H9 (cell line): ENCODE measurements at regions not wholly inside any gene's neighbourhood (a gene's known extent, or its start where the extent isn't known, plus 50 kb on each side); places are given as distances from the start of the nearest gene placed in this dataset.

Experiments
- DNase-seq: peaks from one replicate; pipeline ENCODE4 v3.0.0-alpha.2; 2017
- H2AFZ ChIP-seq: one replicate; pipeline ENCODE4 v1.6.1; 2013; ENCODE audit warnings: mild to moderate bottlenecking, low read length, control low read depth, moderate library complexity
- H2AK5ac ChIP-seq: 2 replicates; pipeline ENCODE4 v1.6.1; 2013; ENCODE audit warnings: low read length, control low read depth, mixed read lengths; ENCODE audit not compliant: insufficient read length
- H2BK120ac ChIP-seq: one replicate; pipeline ENCODE4 v1.6.1; 2013; ENCODE audit warnings: low read depth, mild to moderate bottlenecking, low read length, control low read depth, inconsistent platforms; ENCODE audit not compliant: poor library complexity, severe bottlenecking
- H2BK12ac ChIP-seq: 2 replicates; pipeline ENCODE4 v1.6.1; 2013; ENCODE audit warnings: low read length, control low read depth, mixed read lengths, low read depth; ENCODE audit not compliant: insufficient read length
- H2BK15ac ChIP-seq: 2 replicates; pipeline ENCODE4 v1.6.1; 2013; ENCODE audit warnings: low read depth, low read length, control low read depth
- H2BK20ac ChIP-seq: one replicate; pipeline ENCODE4 v1.6.1; 2013; ENCODE audit warnings: low read depth, mild to moderate bottlenecking, low read length, control low read depth, inconsistent platforms; ENCODE audit not compliant: poor library complexity, severe bottlenecking
- H2BK5ac ChIP-seq: 2 replicates; pipeline ENCODE4 v1.6.1; 2013; ENCODE audit warnings: low read length, control low read depth, mixed read lengths; ENCODE audit not compliant: insufficient read length
- H3K14ac ChIP-seq: 2 replicates; pipeline ENCODE4 v1.6.1; 2013; ENCODE audit warnings: low read length, control low read depth; ENCODE audit not compliant: insufficient read depth
- H3K18ac ChIP-seq: 2 replicates; pipeline ENCODE4 v1.6.1; 2013; ENCODE audit warnings: low read depth, mild to moderate bottlenecking, mixed read lengths, low read length, control low read depth; ENCODE audit not compliant: insufficient read length
- H3K23ac ChIP-seq: 2 replicates; pipeline ENCODE4 v1.6.1; 2013; ENCODE audit warnings: low read length, control low read depth, mixed read lengths, low read depth; ENCODE audit not compliant: insufficient read length
- H3K23me2 ChIP-seq: 2 replicates; pipeline ENCODE4 v1.6.1; 2013; ENCODE audit warnings: low read depth, mild to moderate bottlenecking, mixed read lengths, low read length, control low read depth; ENCODE audit not compliant: insufficient read length, poor library complexity, severe bottlenecking
- H3K27ac ChIP-seq: 2 replicates; pipeline ENCODE4 v1.5.1; 2013; ENCODE audit warnings: low read length, control low read depth, mixed read lengths, low read depth; ENCODE audit not compliant: insufficient read length
- H3K27me3 ChIP-seq: 2 replicates; pipeline ENCODE4 v1.6.1; 2013; ENCODE audit warnings: low read length, control low read depth, inconsistent platforms; ENCODE audit not compliant: insufficient read depth
- H3K4ac ChIP-seq: 2 replicates; pipeline ENCODE4 v1.6.1; 2013; ENCODE audit warnings: low read depth, mild to moderate bottlenecking, control low read depth, inconsistent platforms, low read length, moderate library complexity
- H3K4me1 ChIP-seq: 2 replicates; pipeline ENCODE4 v1.6.1; 2013; ENCODE audit warnings: low read length, control low read depth, inconsistent platforms; ENCODE audit not compliant: insufficient read depth
- H3K4me2 ChIP-seq: 2 replicates; pipeline ENCODE4 v1.6.1; 2013; ENCODE audit warnings: low read length, control low read depth, mixed read lengths; ENCODE audit not compliant: insufficient read length, insufficient read depth
- H3K56ac ChIP-seq: 2 replicates; pipeline ENCODE4 v1.6.1; 2013; ENCODE audit warnings: low read depth, mild to moderate bottlenecking, mixed read lengths, low read length, control low read depth; ENCODE audit not compliant: insufficient read length
- H3K79me1 ChIP-seq: 2 replicates; pipeline ENCODE4 v1.6.1; 2013; ENCODE audit warnings: low read depth, mild to moderate bottlenecking, moderate library complexity, low read length, control low read depth, inconsistent platforms; ENCODE audit not compliant: insufficient read depth, poor library complexity, severe bottlenecking
- H3K79me2 ChIP-seq: 2 replicates; pipeline ENCODE4 v1.6.1; 2013; ENCODE audit warnings: low read length, control low read depth, inconsistent platforms; ENCODE audit not compliant: insufficient read depth
- H3K9ac ChIP-seq: 2 replicates; pipeline ENCODE4 v1.6.1; 2013; ENCODE audit warnings: low read length, control low read depth, mixed read lengths; ENCODE audit not compliant: insufficient read length; ENCODE audit errors: extremely low read depth
- H3K9me3 ChIP-seq: one replicate; pipeline ENCODE4 v1.6.1; 2013; ENCODE audit warnings: low read depth, low read length, inconsistent platforms; ENCODE audit not compliant: control insufficient read depth
- H3T11ph ChIP-seq: one replicate; pipeline ENCODE4 v1.6.1; 2013; ENCODE audit warnings: mild to moderate bottlenecking, low read length, control low read depth, inconsistent platforms
- H4K20me1 ChIP-seq: one replicate; pipeline ENCODE4 v1.6.1; 2013; ENCODE audit not compliant: control insufficient read depth, insufficient read length, insufficient read depth
- H4K5ac ChIP-seq: 2 replicates; pipeline ENCODE4 v1.6.1; 2013; ENCODE audit warnings: low read depth, mild to moderate bottlenecking, mixed read lengths, low read length, control low read depth; ENCODE audit not compliant: insufficient read length
- H4K8ac ChIP-seq: replicated peaks from 2 replicates; pipeline ENCODE4 v1.6.1; 2013; ENCODE audit warnings: low read length, control low read depth, mixed read lengths, low read depth; ENCODE audit not compliant: insufficient read length
- H4K91ac ChIP-seq: 2 replicates; pipeline ENCODE4 v1.6.1; 2013; ENCODE audit warnings: low read depth, mild to moderate bottlenecking, moderate library complexity, mixed read lengths, low read length, control low read depth; ENCODE audit not compliant: insufficient read length
- H3K27ac Mint-ChIP-seq, 3 experiments: 2 replicates in 2 of 3; 3 replicates in 1 of 3; pipeline ENCODE4 v1.8.0; 2020 to 2021; ENCODE audit warnings: mixed read lengths in 3 of 3, mild to moderate bottlenecking in 1 of 3, moderate library complexity in 1 of 3
- H3K27me3 Mint-ChIP-seq: 2 replicates; pipeline ENCODE4 v1.8.0; 2021; ENCODE audit warnings: low read depth, mild to moderate bottlenecking, moderate library complexity, mixed read lengths
- H3K36me3 Mint-ChIP-seq, 3 experiments: 2 replicates in 2 of 3; 3 replicates in 1 of 3; pipeline ENCODE4 v1.8.0; 2020 to 2021; ENCODE audit warnings: low read depth in 3 of 3, mixed read lengths in 3 of 3; ENCODE audit not compliant: insufficient read depth in 1 of 3
- H3K4me1 Mint-ChIP-seq, 2 experiments: 2 replicates each; pipeline ENCODE4 v1.8.0; 2020; ENCODE audit warnings: mixed read lengths in 2 of 2
- H3K4me3 Mint-ChIP-seq, 2 experiments: 2 replicates in 1 of 2; 3 replicates in 1 of 2; pipeline ENCODE4 v1.8.0; 2020 to 2021; ENCODE audit warnings: mild to moderate bottlenecking in 2 of 2, mixed read lengths in 2 of 2, moderate library complexity in 1 of 2
- H3K9me3 Mint-ChIP-seq, 2 experiments: 2 replicates in 1 of 2; 3 replicates in 1 of 2; pipeline ENCODE4 v1.8.0; 2020; ENCODE audit warnings: mild to moderate bottlenecking in 2 of 2, mixed read lengths in 2 of 2, moderate library complexity in 1 of 2
- WGBS: extraction: QIAGEN DNeasy Blood & Tissue Kit; methylation state at CpG from one replicate; pipeline ENCODE4 v1.1.7; 2013; ENCODE audit warnings: missing lambda C conversion rate, low lambda C conversion rate, mixed read lengths; ENCODE audit not compliant: insufficient read length; ENCODE audit errors: extremely low coverage; 5-methylcytosine and 5-hydroxymethylcytosine counted together
- TF ChIP-seq, protein P1 (sequence below): fragments of 200-600 bp; sonication (generic); conservative IDR thresholded peaks from 3 replicates; pipeline ENCODE4 v1.8.0; 2021; ENCODE audit warnings: antibody characterized with exemption, mild to moderate bottlenecking

DNA sequence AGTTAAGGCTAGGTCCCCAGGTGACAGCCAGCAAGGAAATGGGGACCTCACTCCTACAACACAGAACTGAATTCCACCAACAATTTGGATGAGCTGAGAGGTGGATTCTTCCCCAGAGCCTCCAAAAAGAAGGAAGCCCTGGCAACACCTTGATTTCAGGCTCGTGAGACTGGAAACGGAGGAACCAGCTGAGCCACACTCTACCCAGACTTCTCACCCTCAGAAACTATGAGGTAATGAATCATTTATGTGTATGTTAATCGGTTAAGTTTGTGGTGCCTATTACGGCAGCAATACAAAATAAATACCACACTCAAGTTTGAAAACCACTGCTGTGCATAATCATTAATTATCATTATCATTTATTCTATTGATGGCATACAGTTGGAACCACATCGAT is 532.4 kb upstream of the ANKRD30A start:
- Histone ChIP-seq H3K18ac (no peak overlapping the region), H2AFZ (no peak overlapping the region), H3K14ac (no peak overlapping the region), H4K20me1 (no peaks in the 10 kb centered on the region), H3K4me1 (no peaks in the 10 kb centered on the region), H4K8ac (no peak overlapping the region), H4K91ac (no peak overlapping the region), H4K5ac (no peak overlapping the region), H3K9ac (no peak overlapping the region), H3K23ac (no peak overlapping the region), H2BK5ac (no peak overlapping the region), H3K27ac (no peak overlapping the region), H2BK15ac (no peak overlapping the region), H3K9me3 (no peaks in the 10 kb centered on the region), H3K79me1 (no peaks in the 10 kb centered on the region), H3T11ph (no peak overlapping the region), H3K4ac (no peak overlapping the region), H2AK5ac (no peak overlapping the region), H3K79me2 (no peaks in the 10 kb centered on the region), H2BK12ac (no peak overlapping the region), H3K4me2 (no peak overlapping the region), H3K27me3 (no peaks in the 10 kb centered on the region), H3K23me2 (no peaks in the 10 kb centered on the region), H2BK120ac (no peak overlapping the region), H2BK20ac (no peak overlapping the region), H3K56ac (no peak overlapping the region)
- WGBS: no CpG with 5 or more reads among the region's 5 CpGs
- Mint-ChIP-seq H3K27me3 (no peaks in the 10 kb centered on the region), H3K4me3 (no peak overlapping the region), H3K27ac (no peak overlapping the region), H3K36me3 (peaks cover 0 to 9% (median 0%) of the 10 kb centered on the region in 3 experiments; a peak in 2 of 7 replicates), H3K9me3 (peaks cover 3 to 6% of the 10 kb centered on the region in 2 experiments; a peak in 4 of 5 replicates), H3K4me1 (peaks cover 4 to 7% of the 10 kb centered on the region in 2 experiments; a peak in 2 of 4 replicates)
- TF ChIP-seq, protein P1, sequence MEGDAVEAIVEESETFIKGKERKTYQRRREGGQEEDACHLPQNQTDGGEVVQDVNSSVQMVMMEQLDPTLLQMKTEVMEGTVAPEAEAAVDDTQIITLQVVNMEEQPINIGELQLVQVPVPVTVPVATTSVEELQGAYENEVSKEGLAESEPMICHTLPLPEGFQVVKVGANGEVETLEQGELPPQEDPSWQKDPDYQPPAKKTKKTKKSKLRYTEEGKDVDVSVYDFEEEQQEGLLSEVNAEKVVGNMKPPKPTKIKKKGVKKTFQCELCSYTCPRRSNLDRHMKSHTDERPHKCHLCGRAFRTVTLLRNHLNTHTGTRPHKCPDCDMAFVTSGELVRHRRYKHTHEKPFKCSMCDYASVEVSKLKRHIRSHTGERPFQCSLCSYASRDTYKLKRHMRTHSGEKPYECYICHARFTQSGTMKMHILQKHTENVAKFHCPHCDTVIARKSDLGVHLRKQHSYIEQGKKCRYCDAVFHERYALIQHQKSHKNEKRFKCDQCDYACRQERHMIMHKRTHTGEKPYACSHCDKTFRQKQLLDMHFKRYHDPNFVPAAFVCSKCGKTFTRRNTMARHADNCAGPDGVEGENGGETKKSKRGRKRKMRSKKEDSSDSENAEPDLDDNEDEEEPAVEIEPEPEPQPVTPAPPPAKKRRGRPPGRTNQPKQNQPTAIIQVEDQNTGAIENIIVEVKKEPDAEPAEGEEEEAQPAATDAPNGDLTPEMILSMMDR: no peak
- DNase-seq: no peak
